HFFc6 (cell line): ENCODE measurements at regions not wholly inside any gene's neighbourhood (a gene's known extent, or its start where the extent isn't known, plus 50 kb on each side); places are given as distances from the start of the nearest gene placed in this dataset.
"Not testable (repeated sequence)": the region's sequence is repeated elsewhere in the genome, so short reads cannot be mapped to it uniquely, and the experiment has no call there.

Source experiments
- DNase-seq: peaks from one replicate; pipeline ENCODE4 v3.0.0-alpha.2; 2018
- H3K27ac Mint-ChIP-seq: 2 replicates; pipeline ENCODE4 v1.8.0; 2020; ENCODE audit warnings: mild to moderate bottlenecking, mixed read lengths
- H3K27me3 Mint-ChIP-seq: 2 replicates; pipeline ENCODE4 v1.8.0; 2021; ENCODE audit warnings: mild to moderate bottlenecking, moderate library complexity, mixed read lengths; ENCODE audit not compliant: insufficient read depth
- H3K36me3 Mint-ChIP-seq: 2 replicates; pipeline ENCODE4 v1.8.0; 2021; ENCODE audit warnings: low read depth, mixed read lengths
- H3K4me1 Mint-ChIP-seq: 2 replicates; pipeline ENCODE4 v1.8.0; 2020; ENCODE audit warnings: low read depth, mixed read lengths
- H3K4me3 Mint-ChIP-seq: 2 replicates; pipeline ENCODE4 v1.8.0; 2020; ENCODE audit warnings: mild to moderate bottlenecking, moderate library complexity, mixed read lengths
- H3K9me3 Mint-ChIP-seq: 2 replicates; pipeline ENCODE4 v1.8.0; 2020; ENCODE audit warnings: mild to moderate bottlenecking, mixed read lengths
- TF ChIP-seq, protein P1 (sequence below): fragments of 200-600 bp; sonication (generic); IDR thresholded peaks from 2 replicates; pipeline ENCODE4 v1.5.0; 2021; ENCODE audit warnings: antibody characterized with exemption, mild to moderate bottlenecking

GRCh38 chr7:7018290-7018689 is 164.1 kb upstream of the C1GALT1 start:
- Mint-ChIP-seq H3K36me3 (no peaks in the 10 kb centered on the region), H3K4me3 (no peak overlapping the region), H3K9me3 (no peaks in the 10 kb centered on the region), H3K27me3 (peaks cover 7% of the 10 kb centered on the region; the same call in 1 of the 2 replicates), H3K4me1 (no peaks in the 10 kb centered on the region), H3K27ac (no peak overlapping the region)
- DNase-seq: no peak
- TF ChIP-seq, protein P1, sequence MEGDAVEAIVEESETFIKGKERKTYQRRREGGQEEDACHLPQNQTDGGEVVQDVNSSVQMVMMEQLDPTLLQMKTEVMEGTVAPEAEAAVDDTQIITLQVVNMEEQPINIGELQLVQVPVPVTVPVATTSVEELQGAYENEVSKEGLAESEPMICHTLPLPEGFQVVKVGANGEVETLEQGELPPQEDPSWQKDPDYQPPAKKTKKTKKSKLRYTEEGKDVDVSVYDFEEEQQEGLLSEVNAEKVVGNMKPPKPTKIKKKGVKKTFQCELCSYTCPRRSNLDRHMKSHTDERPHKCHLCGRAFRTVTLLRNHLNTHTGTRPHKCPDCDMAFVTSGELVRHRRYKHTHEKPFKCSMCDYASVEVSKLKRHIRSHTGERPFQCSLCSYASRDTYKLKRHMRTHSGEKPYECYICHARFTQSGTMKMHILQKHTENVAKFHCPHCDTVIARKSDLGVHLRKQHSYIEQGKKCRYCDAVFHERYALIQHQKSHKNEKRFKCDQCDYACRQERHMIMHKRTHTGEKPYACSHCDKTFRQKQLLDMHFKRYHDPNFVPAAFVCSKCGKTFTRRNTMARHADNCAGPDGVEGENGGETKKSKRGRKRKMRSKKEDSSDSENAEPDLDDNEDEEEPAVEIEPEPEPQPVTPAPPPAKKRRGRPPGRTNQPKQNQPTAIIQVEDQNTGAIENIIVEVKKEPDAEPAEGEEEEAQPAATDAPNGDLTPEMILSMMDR: no peak

DNA sequence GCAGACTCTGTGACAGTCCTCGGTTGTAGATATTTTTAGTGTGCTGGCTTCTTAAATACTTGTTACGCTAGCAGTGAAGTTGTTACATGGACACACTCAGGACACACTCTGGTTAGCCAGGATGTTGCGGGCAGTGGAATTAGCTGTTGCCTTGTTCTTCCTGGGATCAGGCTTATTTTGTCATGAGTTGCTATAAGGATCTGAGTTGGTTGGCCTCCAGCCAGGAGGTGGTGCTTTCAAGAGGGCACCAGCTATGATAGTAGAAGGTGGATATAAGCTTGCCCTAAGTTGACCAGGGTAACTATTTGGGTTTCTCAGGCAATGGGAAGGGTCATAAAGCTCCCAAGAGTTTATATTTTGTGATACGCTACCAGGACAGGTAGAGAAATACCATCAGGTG is 150.1 kb upstream of the C1GALT1 start:
- Mint-ChIP-seq H3K4me1 (no peaks in the 10 kb centered on the region), H3K27ac (no peak overlapping the region), H3K4me3 (no peak overlapping the region), H3K36me3 (no peaks in the 10 kb centered on the region), H3K27me3 (peaks cover 5% of the 10 kb centered on the region; the same call in 1 of the 2 replicates), H3K9me3 (peaks cover 7% of the 10 kb centered on the region; the same call in 1 of the 2 replicates)
- no peak for DNase-seq
- TF ChIP-seq, protein P1: no peak

DNA sequence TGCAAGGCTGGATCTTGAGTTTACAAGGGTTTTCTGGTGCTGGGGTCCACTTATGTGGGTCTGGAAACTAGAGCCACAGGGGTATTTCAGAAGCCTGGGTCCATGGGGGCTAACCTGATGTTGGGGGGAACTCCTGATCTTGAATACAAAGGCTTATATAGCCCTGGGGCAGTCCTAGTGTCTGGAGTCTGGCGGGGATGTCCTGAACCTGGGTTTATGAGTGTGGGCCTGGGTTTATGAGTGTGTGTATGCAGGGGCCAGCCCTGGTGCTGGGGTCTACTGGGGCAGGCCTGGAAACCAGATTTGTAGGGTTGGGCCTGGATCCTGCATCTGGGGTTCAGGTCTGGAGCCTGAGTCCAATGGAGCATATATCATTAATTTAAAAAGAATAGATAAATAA is 146.5 kb upstream of the C1GALT1 start:
- no peak overlapping the region for H3K27ac Mint-ChIP-seq

GRCh38 chr7:7042286-7042893 is 140.0 kb upstream of the C1GALT1 start:
- not testable (repeated sequence) for H3K4me1 Mint-ChIP-seq, H3K27ac Mint-ChIP-seq, H3K36me3 Mint-ChIP-seq, DNase-seq, H3K9me3 Mint-ChIP-seq, H3K27me3 Mint-ChIP-seq, H3K4me3 Mint-ChIP-seq

More for the DNA sequence above, 146.5 kb upstream of the C1GALT1 start:
- H3K4me3 Mint-ChIP-seq: no peak overlapping the region
- 0 out of 2 replicates have a peak, but pooled peaks cover 2% of the 10 kb centered on the region for H3K27me3 Mint-ChIP-seq
- H3K9me3 Mint-ChIP-seq: no peaks in the 10 kb centered on the region
- TF ChIP-seq, protein P1: no peak
- DNase-seq: no peak
- no peaks in the 10 kb centered on the region for H3K36me3 Mint-ChIP-seq
- no peaks in the 10 kb centered on the region for H3K4me1 Mint-ChIP-seq

- H3K4me1 Mint-ChIP-seq: no peaks in the 10 kb centered on the region
- H3K9me3 Mint-ChIP-seq: no peaks in the 10 kb centered on the region; the same call in 1 of the 2 replicates
- TF ChIP-seq, protein P1: no peak
- DNase-seq: no peak
- H3K27me3 Mint-ChIP-seq: peaks cover 10% of the 10 kb centered on the region
- H3K27ac Mint-ChIP-seq: no peak overlapping the region
- no peaks in the 10 kb centered on the region for H3K36me3 Mint-ChIP-seq
- no peak overlapping the region for H3K4me3 Mint-ChIP-seq
Measured at GRCh38 chr7:7044806-7045205, 137.5 kb upstream of the C1GALT1 start.

DNA sequence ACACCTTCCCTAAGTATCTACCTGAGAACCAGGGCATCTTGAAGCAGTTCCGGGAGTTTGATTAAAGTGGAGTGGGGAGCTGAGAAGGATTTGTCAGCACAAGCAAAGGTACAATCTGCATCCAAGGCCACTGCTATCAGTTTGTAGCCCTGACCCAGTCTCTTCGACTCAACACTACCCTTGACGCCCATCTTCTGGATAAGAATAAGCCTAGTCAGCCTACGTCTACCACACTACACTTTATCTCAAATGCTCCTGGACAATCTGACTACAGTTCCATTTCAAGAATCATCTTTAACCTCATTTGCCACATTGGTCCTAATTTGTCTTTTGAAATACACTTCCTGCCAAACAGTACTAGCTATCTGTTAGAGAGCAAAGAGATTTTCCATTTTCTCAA is 134.1 kb upstream of the C1GALT1 start:
- Mint-ChIP-seq H3K27ac (no peak overlapping the region), H3K4me3 (no peak overlapping the region), H3K36me3 (no peaks in the 10 kb centered on the region), H3K9me3 (no peaks in the 10 kb centered on the region; the same call in 1 of the 2 replicates), H3K4me1 (no peaks in the 10 kb centered on the region), H3K27me3 (peaks cover 4% of the 10 kb centered on the region)
- TF ChIP-seq, protein P1: no peak
- no peak for DNase-seq
